ENCODE measurements at regions not wholly inside any gene's neighbourhood (a gene's known extent, or its start where the extent isn't known, plus 50 kb on each side); places are given as distances from the start of the nearest gene placed in this dataset.
"Not testable (repeated sequence)": the region's sequence is repeated elsewhere in the genome, so short reads cannot be mapped to it uniquely, and the experiment has no call there.

GRCh38 chr2:237000481-237000880, 85.2 kb upstream of the COPS8 start:
- Histone ChIP-seq H3K9me3 (ENCODE audit: low read depth, low read length) (no peaks in the 10 kb centered on the region), H3K9ac (ENCODE audit: insufficient read length) (no peak overlapping the region), H3K27ac (no peak overlapping the region), H3K36me3 (ENCODE audit: insufficient read depth, low read length) (no peaks in the 10 kb centered on the region), H3K4me3 (no peak overlapping the region)
- TF ChIP-seq FOXP2 (optimal IDR thresholded peaks at IDR 0.05; ENCODE audit: control extremely low read depth, extremely low read length, insufficient read depth), result no peak
- TF ChIP-seq POLR2AphosphoS5 (IDR thresholded peaks at IDR 0.05; ENCODE audit: borderline replicate concordance, low read depth, low read length), result no peak
- no peak for TF ChIP-seq EZH2 (IDR thresholded peaks at IDR 0.05)
- DNase-seq (ENCODE audit: low read depth, low spot score), result no peak

- H3K9me3 ChIP-seq (ENCODE audit: low read depth, low read length); DNase-seq (ENCODE audit: low read depth, low spot score); H3K4me3 ChIP-seq; H3K9ac ChIP-seq (ENCODE audit: insufficient read length); H3K27ac ChIP-seq; H3K36me3 ChIP-seq (ENCODE audit: insufficient read depth, low read length): not testable (repeated sequence)
Observed at GRCh38 chr2:237005341-237005740, 80.3 kb upstream of the COPS8 start.

- H3K27ac ChIP-seq, result no peak overlapping the region
- no peak overlapping the region for H3K9ac ChIP-seq (ENCODE audit: insufficient read length)
- H3K9me3 ChIP-seq (ENCODE audit: low read depth, low read length), result no peaks in the 10 kb centered on the region
- H3K36me3 ChIP-seq (ENCODE audit: insufficient read depth, low read length), result no peaks in the 10 kb centered on the region
- H3K4me3 ChIP-seq, result no peak overlapping the region
- TF ChIP-seq FOXP2 (optimal IDR thresholded peaks at IDR 0.05; ENCODE audit: control extremely low read depth, extremely low read length, insufficient read depth) (no peak), EZH2 (IDR thresholded peaks at IDR 0.05) (no peak), POLR2AphosphoS5 (IDR thresholded peaks at IDR 0.05; ENCODE audit: borderline replicate concordance, low read depth, low read length) (no peak)
- DNase-seq (ENCODE audit: low read depth, low spot score), result no peak
Observed at GRCh38 chr2:237011206-237011795, 74.4 kb upstream of the COPS8 start.

- TF ChIP-seq EZH2 (IDR thresholded peaks at IDR 0.05) (no peak), FOXP2 (optimal IDR thresholded peaks at IDR 0.05; ENCODE audit: control extremely low read depth, extremely low read length, insufficient read depth) (no peak), POLR2AphosphoS5 (IDR thresholded peaks at IDR 0.05; ENCODE audit: borderline replicate concordance, low read depth, low read length) (no peak)
- DNase-seq (ENCODE audit: low read depth, low spot score), result no peak
- Histone ChIP-seq H3K4me3 (no peak overlapping the region), H3K9ac (ENCODE audit: insufficient read length) (no peak overlapping the region), H3K9me3 (ENCODE audit: low read depth, low read length) (no peaks in the 10 kb centered on the region), H3K27ac (no peak overlapping the region), H3K36me3 (ENCODE audit: insufficient read depth, low read length) (no peaks in the 10 kb centered on the region)
Observed at GRCh38 chr2:237012004-237012403, 73.7 kb upstream of the COPS8 start.

- no peak overlapping the region for H3K27ac ChIP-seq
- H3K9me3 ChIP-seq (ENCODE audit: low read depth, low read length), result no peaks in the 10 kb centered on the region
- no peak for DNase-seq (ENCODE audit: low read depth, low spot score)
- no peaks in the 10 kb centered on the region for H3K36me3 ChIP-seq (ENCODE audit: insufficient read depth, low read length)
- H3K9ac ChIP-seq (ENCODE audit: insufficient read length), result no peak overlapping the region
- TF ChIP-seq FOXP2 (optimal IDR thresholded peaks at IDR 0.05; ENCODE audit: control extremely low read depth, extremely low read length, insufficient read depth) (no peak), POLR2AphosphoS5 (IDR thresholded peaks at IDR 0.05; ENCODE audit: borderline replicate concordance, low read depth, low read length) (no peak), EZH2 (IDR thresholded peaks at IDR 0.05) (no peak)
- H3K4me3 ChIP-seq, result no peak overlapping the region
Observed at GRCh38 chr2:237012577-237013267, 73.0 kb upstream of the COPS8 start.

GRCh38 chr2:237016121-237016915, 69.4 kb upstream of the COPS8 start:
- Histone ChIP-seq H3K9ac (ENCODE audit: insufficient read length) (no peak overlapping the region), H3K27ac (no peak overlapping the region), H3K4me3 (no peak overlapping the region), H3K36me3 (ENCODE audit: insufficient read depth, low read length) (no peaks in the 10 kb centered on the region), H3K9me3 (ENCODE audit: low read depth, low read length) (no peaks in the 10 kb centered on the region)
- DNase-seq (ENCODE audit: low read depth, low spot score), result no peak
- no peak for TF ChIP-seq FOXP2 (optimal IDR thresholded peaks at IDR 0.05; ENCODE audit: control extremely low read depth, extremely low read length, insufficient read depth)
- TF ChIP-seq POLR2AphosphoS5 (IDR thresholded peaks at IDR 0.05; ENCODE audit: borderline replicate concordance, low read depth, low read length), result no peak
- TF ChIP-seq EZH2 (IDR thresholded peaks at IDR 0.05), result no peak

- Histone ChIP-seq H3K9ac (ENCODE audit: insufficient read length) (no peak overlapping the region), H3K4me3 (no peak overlapping the region), H3K9me3 (ENCODE audit: low read depth, low read length) (no peaks in the 10 kb centered on the region), H3K36me3 (ENCODE audit: insufficient read depth, low read length) (no peaks in the 10 kb centered on the region), H3K27ac (no peak overlapping the region)
- TF ChIP-seq POLR2AphosphoS5 (IDR thresholded peaks at IDR 0.05; ENCODE audit: borderline replicate concordance, low read depth, low read length) (no peak), FOXP2 (optimal IDR thresholded peaks at IDR 0.05; ENCODE audit: control extremely low read depth, extremely low read length, insufficient read depth) (no peak), EZH2 (IDR thresholded peaks at IDR 0.05) (no peak)
- DNase-seq (ENCODE audit: low read depth, low spot score), result no peak
Observed at GRCh38 chr2:237020090-237020489, 65.6 kb upstream of the COPS8 start.

GRCh38 chr2:237022533-237022932, 63.2 kb upstream of the COPS8 start:
- TF ChIP-seq POLR2AphosphoS5 (IDR thresholded peaks at IDR 0.05; ENCODE audit: borderline replicate concordance, low read depth, low read length) (no peak), FOXP2 (optimal IDR thresholded peaks at IDR 0.05; ENCODE audit: control extremely low read depth, extremely low read length, insufficient read depth) (no peak), EZH2 (IDR thresholded peaks at IDR 0.05) (no peak)
- Histone ChIP-seq H3K36me3 (ENCODE audit: insufficient read depth, low read length) (no peaks in the 10 kb centered on the region), H3K9me3 (ENCODE audit: low read depth, low read length) (no peaks in the 10 kb centered on the region), H3K9ac (ENCODE audit: insufficient read length) (no peak overlapping the region), H3K4me3 (no peak overlapping the region), H3K27ac (no peak overlapping the region)
- no peak for DNase-seq (ENCODE audit: low read depth, low spot score)
